ENCODE measurements at regions not wholly inside any gene's neighbourhood (a gene's known extent, or its start where the extent isn't known, plus 50 kb on each side); places are given as distances from the start of the nearest gene placed in this dataset.
A peak's percentile ranks its signal among the peaks of the same experiment; 100 is the strongest.

DNA sequence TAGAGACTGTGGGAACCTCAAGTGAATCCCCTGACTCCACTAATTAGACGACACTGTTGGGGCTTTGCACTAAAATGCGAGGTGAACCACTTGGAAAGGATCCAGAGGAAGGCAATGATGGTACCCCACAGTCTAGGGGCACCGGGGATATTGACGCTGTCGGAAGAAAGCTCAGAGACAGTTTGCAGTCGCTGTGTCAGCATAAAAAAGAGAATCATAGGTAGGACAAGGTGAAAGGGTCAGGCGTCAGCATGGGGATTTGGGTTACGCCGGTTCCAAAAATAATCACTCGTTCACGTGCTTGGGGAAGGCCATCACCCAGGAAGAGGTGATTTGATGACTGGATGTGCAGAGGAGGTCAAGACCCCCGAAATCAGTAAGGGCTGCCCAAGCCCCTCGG lies 598.0 kb upstream of the NOX3 start:
- Histone ChIP-seq H3K23ac (ENCODE audit: low read depth, low read length) (no peak overlapping the region), H2AK5ac (ENCODE audit: low read depth, low read length) (no peak overlapping the region), H3K9me1 (ENCODE audit: insufficient read depth, low read length) (no peaks in the 10 kb centered on the region), H3K9me3 (ENCODE audit: control insufficient read depth, insufficient read depth, low read length) (no peaks in the 10 kb centered on the region), H3K18ac (ENCODE audit: low read depth, low read length) (no peak overlapping the region), H2AK9ac (replicated peaks; ENCODE audit: low read depth, low read length, poor library complexity) (peak overlapping the region; percentile 39), H4K20me1 (ENCODE audit: insufficient read depth, low read length) (no peaks in the 10 kb centered on the region), H3K4me3 (ENCODE audit: insufficient read depth, low read depth, low read length) (no peak overlapping the region), H3K14ac (replicated peaks; ENCODE audit: low read depth, low read length) (no peak overlapping the region), H2BK15ac (ENCODE audit: low read depth, low read length) (no peak overlapping the region), H3K4ac (ENCODE audit: low read depth, low read length) (no peak overlapping the region), H3K36me3 (ENCODE audit: control insufficient read depth, insufficient read depth, low read length) (no peaks in the 10 kb centered on the region), H3K56ac (ENCODE audit: extremely low read depth, insufficient read depth, low read length) (no peak overlapping the region), H3K27me3 (ENCODE audit: control insufficient read depth, insufficient read depth, low read length) (no peaks in the 10 kb centered on the region), H3K9ac (ENCODE audit: low read depth, low read length) (no peak overlapping the region), H2BK120ac (ENCODE audit: low read depth, low read length) (no peak overlapping the region), H3K27ac (ENCODE audit: insufficient read depth, low read length) (no peak overlapping the region), H2AFZ (replicated peaks; ENCODE audit: low read length, poor library complexity) (no peak overlapping the region), H3K79me1 (ENCODE audit: low read depth in 1 of 2, low read length in 2 of 2) (no peaks in the 10 kb centered on the region), H3K4me2 (ENCODE audit: low read depth, low read length) (no peak overlapping the region), H2BK20ac (ENCODE audit: low read depth, low read length) (no peak overlapping the region), H4K91ac (ENCODE audit: insufficient read depth, low read depth, low read length) (no peak overlapping the region), H3K4me1 (ENCODE audit: control insufficient read depth, insufficient read depth, low read length) (no peaks in the 10 kb centered on the region), H2BK5ac (ENCODE audit: low read depth, low read length, poor library complexity, severe bottlenecking) (no peak overlapping the region), H4K5ac (ENCODE audit: low read depth, low read length) (no peak overlapping the region), H4K8ac (ENCODE audit: low read depth in 2 of 2, low read length in 2 of 2) (no peak overlapping the region)
- no TSS peak for BruUV-seq (replicated peaks)
- intact Hi-C loops (cut with micrococcal nuclease), result no loop called here
- WGBS, 2 experiments (ENCODE audit: extremely low coverage in 2 of 2, insufficient read length in 1 of 2), result 83% methylated on average over 9 of the region's 13 CpGs; no CpG with 5 or more reads in 1 of the 2 experiments
- peak; percentile 66 for TF ChIP-seq MAFK (IDR thresholded peaks at IDR 0.05; ENCODE audit: low read depth, low read length)
- TF ChIP-seq MAZ (IDR thresholded peaks at IDR 0.05; ENCODE audit: borderline replicate concordance, low read depth, low read length), result no peak
- in situ Hi-C loops (cut with MboI; ENCODE audit: low sequenced_read_pairs), result no loop called here
- dilution Hi-C loops (cut with HindIII; ENCODE audit: low sequenced_read_pairs, unreplicated experiment), result no loop called here
- POLR2A ChIA-PET (ENCODE audit: unreplicated experiment), result no interaction called here
- DNase-seq (no peak), ATAC-seq (ENCODE audit: low read depth) (no peak)
- CTCF ChIA-PET, result no interaction called here
